ENCODE measurements at regions not wholly inside any gene's neighbourhood (a gene's known extent, or its start where the extent isn't known, plus 50 kb on each side); places are given as distances from the start of the nearest gene placed in this dataset.
A peak's percentile ranks its signal among the peaks of the same experiment; 100 is the strongest.

DNA sequence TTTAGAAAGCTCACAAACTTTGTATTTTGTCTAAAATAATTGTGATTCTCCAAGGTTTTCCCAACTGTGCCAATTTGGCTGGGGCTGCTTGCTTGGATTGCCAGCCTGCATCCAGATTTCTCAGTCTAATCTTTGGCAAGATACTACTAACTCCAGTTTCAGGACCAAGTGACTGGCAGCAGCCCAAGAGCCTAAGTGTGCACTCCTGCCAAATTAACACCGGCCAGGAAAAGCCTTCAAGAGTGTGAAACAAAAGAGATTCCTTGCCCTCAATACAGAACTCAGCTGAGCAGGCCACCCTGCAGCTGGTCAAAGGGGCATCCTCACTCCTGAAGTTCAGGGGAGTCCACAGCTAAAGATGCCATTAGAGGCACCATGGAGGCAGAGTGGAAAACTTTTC, 589.0 kb upstream of the ACVR2A start:
- Mint-ChIP-seq H3K27ac (no peak overlapping the region), H3K36me3 (ENCODE audit: low read depth) (peaks cover 4% of the 10 kb centered on the region), H3K27me3 (ENCODE audit: insufficient read depth) (peaks cover 4% of the 10 kb centered on the region), H3K4me3 (no peak overlapping the region), H3K9me3 (peaks cover 21% of the 10 kb centered on the region), H3K4me1 (ENCODE audit: low read depth) (no peaks in the 10 kb centered on the region)
- intact Hi-C loops (cut with micrococcal nuclease): no loop called here
- no peak for DNase-seq (ENCODE audit: low spot score)

GRCh38 chr2:147250652-147251356, 594.0 kb upstream of the ACVR2A start:
- no peak overlapping the region for H3K27ac Mint-ChIP-seq
- peaks cover 21% of the 10 kb centered on the region for H3K9me3 Mint-ChIP-seq
- no peak overlapping the region for H3K4me3 Mint-ChIP-seq
- H3K27me3 Mint-ChIP-seq (ENCODE audit: insufficient read depth): peaks cover 4% of the 10 kb centered on the region
- intact Hi-C loops (cut with micrococcal nuclease): no loop called here
- H3K4me1 Mint-ChIP-seq (ENCODE audit: low read depth): no peaks in the 10 kb centered on the region
- no peak for DNase-seq (ENCODE audit: low spot score)
- peaks cover 4% of the 10 kb centered on the region for H3K36me3 Mint-ChIP-seq (ENCODE audit: low read depth)

DNA sequence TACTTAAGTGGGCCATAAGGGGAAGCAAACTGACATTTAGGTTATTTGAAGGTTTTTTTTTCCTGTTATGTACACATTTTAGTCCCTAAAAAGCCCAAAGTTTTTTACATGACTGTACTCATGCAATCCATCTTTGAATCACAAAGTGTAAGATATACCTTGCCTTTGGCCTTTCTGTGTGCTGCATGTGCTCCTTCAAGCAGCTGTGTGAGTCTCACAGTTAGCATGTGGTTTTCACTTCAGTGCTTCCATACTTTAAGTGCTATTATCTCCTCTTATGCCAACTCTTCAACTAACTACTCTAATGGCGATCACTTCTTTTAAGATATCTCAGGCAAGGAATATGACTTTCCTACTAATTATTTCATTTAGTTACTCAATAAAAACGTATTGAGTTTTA, 597.1 kb upstream of the ACVR2A start:
- H3K27me3 Mint-ChIP-seq (ENCODE audit: insufficient read depth): peaks cover 4% of the 10 kb centered on the region
- intact Hi-C loops (cut with micrococcal nuclease): no loop called here
- DNase-seq (ENCODE audit: low spot score): no peak
- no peak overlapping the region for H3K4me3 Mint-ChIP-seq
- peaks cover 13% of the 10 kb centered on the region for H3K9me3 Mint-ChIP-seq
- H3K36me3 Mint-ChIP-seq (ENCODE audit: low read depth): peaks cover under 1% of the 10 kb centered on the region
- no peak overlapping the region for H3K27ac Mint-ChIP-seq
- no peaks in the 10 kb centered on the region for H3K4me1 Mint-ChIP-seq (ENCODE audit: low read depth)

GRCh38 chr2:147242445-147242844, 602.4 kb upstream of the ACVR2A start:
- DNase-seq (ENCODE audit: low spot score): no peak
- H3K4me3 Mint-ChIP-seq: no peak overlapping the region
- H3K27me3 Mint-ChIP-seq (ENCODE audit: insufficient read depth): peaks cover 2% of the 10 kb centered on the region
- H3K27ac Mint-ChIP-seq: no peak overlapping the region
- no peaks in the 10 kb centered on the region for H3K36me3 Mint-ChIP-seq (ENCODE audit: low read depth)
- no peaks in the 10 kb centered on the region for H3K4me1 Mint-ChIP-seq (ENCODE audit: low read depth)
- intact Hi-C loops (cut with micrococcal nuclease): no loop called here
- H3K9me3 Mint-ChIP-seq: no peaks in the 10 kb centered on the region

- no peak for DNase-seq (ENCODE audit: low spot score)
- Mint-ChIP-seq H3K27me3 (ENCODE audit: insufficient read depth) (peaks cover 9% of the 10 kb centered on the region), H3K4me3 (no peak overlapping the region), H3K36me3 (ENCODE audit: low read depth) (no peaks in the 10 kb centered on the region), H3K4me1 (ENCODE audit: low read depth) (peaks cover 1% of the 10 kb centered on the region), H3K27ac (no peak overlapping the region), H3K9me3 (no peaks in the 10 kb centered on the region)
- intact Hi-C loops (cut with micrococcal nuclease): no loop called here
These were observed 608.2 kb upstream of the ACVR2A start for GRCh38 chr2:147236601-147237000.

DNA sequence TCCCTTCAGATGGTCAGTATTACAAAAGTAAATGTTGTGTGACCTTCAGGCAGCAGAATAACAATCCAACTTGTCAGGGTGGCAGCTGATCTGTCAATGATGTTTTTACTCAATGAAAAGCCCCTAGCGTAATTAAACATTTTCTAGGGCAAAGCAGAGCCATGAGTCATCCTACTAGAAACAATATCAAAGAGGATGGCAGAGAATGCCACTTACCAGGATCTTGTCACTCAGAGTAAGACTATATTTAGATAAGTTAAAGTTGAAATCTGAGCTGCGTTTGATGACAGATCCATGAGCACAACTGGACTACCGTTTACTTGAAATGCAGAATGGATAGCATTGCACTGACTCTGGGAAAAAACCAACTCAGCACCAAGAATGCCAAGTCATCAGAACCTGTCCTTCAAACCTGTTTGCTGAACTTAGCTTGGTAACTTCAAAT, 612.6 kb upstream of the ACVR2A start:
- no peak overlapping the region for H3K4me3 Mint-ChIP-seq
- peaks cover under 1% of the 10 kb centered on the region for H3K36me3 Mint-ChIP-seq (ENCODE audit: low read depth)
- no peak for DNase-seq (ENCODE audit: low spot score)
- H3K9me3 Mint-ChIP-seq: peaks cover 11% of the 10 kb centered on the region
- H3K27me3 Mint-ChIP-seq (ENCODE audit: insufficient read depth): peaks cover 5% of the 10 kb centered on the region
- peaks cover 8% of the 10 kb centered on the region for H3K4me1 Mint-ChIP-seq (ENCODE audit: low read depth)
- H3K27ac Mint-ChIP-seq: no peak overlapping the region
- intact Hi-C loops (cut with micrococcal nuclease): loop anchor here (5.0 kb wide), 1 partner anchor 150 kb away; no protein-coding TSS in a partner anchor

DNA sequence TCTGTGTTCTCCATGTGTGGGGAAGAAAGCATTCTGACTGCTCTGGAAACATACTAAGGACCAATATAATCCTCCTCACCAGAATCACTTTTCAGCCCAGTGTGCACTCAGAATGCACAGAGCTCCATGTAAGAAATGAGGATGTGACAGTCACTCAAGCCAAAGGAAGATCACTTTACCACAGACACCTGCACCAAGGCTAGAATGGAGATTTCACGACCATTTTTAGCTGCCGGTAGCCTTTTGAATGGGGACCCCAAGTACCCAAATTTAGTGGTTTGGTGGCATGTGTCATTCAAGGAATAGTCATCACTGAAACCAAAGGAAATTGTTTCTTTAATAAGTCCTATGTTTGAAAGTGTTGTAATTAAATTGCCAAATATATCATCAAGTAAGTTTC, 613.2 kb upstream of the ACVR2A start:
- no peak for DNase-seq (ENCODE audit: low spot score)
- H3K4me1 Mint-ChIP-seq (ENCODE audit: low read depth): peaks cover 8% of the 10 kb centered on the region
- intact Hi-C loops (cut with micrococcal nuclease): loop anchor here (2.0 to 5.0 kb wide), 3 partner anchors 49 to 149 kb away; no protein-coding TSS in a partner anchor
- no peaks in the 10 kb centered on the region for H3K27me3 Mint-ChIP-seq (ENCODE audit: insufficient read depth)
- H3K4me3 Mint-ChIP-seq: no peak overlapping the region
- H3K27ac Mint-ChIP-seq: no peak overlapping the region
- H3K36me3 Mint-ChIP-seq (ENCODE audit: low read depth): peaks cover 3% of the 10 kb centered on the region
- H3K9me3 Mint-ChIP-seq: peaks cover 11% of the 10 kb centered on the region

- intact Hi-C loops (cut with micrococcal nuclease): loop anchor here (2.0 to 5.0 kb wide), 3 partner anchors 48 to 149 kb away; no protein-coding TSS in a partner anchor
- Mint-ChIP-seq H3K4me3 (no peak overlapping the region), H3K27ac (peak overlapping the region; percentile 15)
These were observed 613.7 kb upstream of the ACVR2A start for GRCh38 chr2:147231081-147231480.

DNA sequence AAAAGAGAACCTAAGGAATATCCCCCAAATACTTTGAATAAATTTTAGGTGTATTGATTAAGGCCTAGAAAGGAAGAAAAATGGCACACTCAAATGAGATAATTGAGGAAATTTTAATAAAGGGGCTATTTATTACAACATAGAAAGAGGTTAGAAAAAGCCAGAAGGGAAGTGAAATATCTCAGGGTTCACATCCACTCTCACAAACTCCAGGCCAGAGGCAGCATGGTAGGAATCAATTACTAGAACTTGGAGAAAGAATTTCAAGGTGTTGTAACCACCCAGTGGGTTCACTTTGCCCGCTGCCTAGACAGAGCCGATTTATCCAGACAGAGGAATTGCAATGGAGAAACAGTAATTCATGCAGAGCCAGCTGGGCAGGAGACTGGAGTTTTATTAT, 617.5 kb upstream of the ACVR2A start:
- no peak for DNase-seq (ENCODE audit: low spot score)
- Mint-ChIP-seq H3K36me3 (ENCODE audit: low read depth) (peaks cover 3% of the 10 kb centered on the region), H3K4me3 (no peak overlapping the region), H3K4me1 (ENCODE audit: low read depth) (peaks cover 8% of the 10 kb centered on the region), H3K9me3 (peaks cover 11% of the 10 kb centered on the region), H3K27me3 (ENCODE audit: insufficient read depth) (peaks cover 1% of the 10 kb centered on the region), H3K27ac (no peak overlapping the region)
- intact Hi-C loops (cut with micrococcal nuclease): no loop called here

More at GRCh38 chr2:147231081-147231480, 613.7 kb upstream of the ACVR2A start:
- peaks cover 8% of the 10 kb centered on the region for H3K4me1 Mint-ChIP-seq (ENCODE audit: low read depth)
- DNase-seq (ENCODE audit: low spot score): no peak
- H3K36me3 Mint-ChIP-seq (ENCODE audit: low read depth): peaks cover 3% of the 10 kb centered on the region
- H3K9me3 Mint-ChIP-seq: peaks cover 11% of the 10 kb centered on the region
- no peaks in the 10 kb centered on the region for H3K27me3 Mint-ChIP-seq (ENCODE audit: insufficient read depth)

DNA sequence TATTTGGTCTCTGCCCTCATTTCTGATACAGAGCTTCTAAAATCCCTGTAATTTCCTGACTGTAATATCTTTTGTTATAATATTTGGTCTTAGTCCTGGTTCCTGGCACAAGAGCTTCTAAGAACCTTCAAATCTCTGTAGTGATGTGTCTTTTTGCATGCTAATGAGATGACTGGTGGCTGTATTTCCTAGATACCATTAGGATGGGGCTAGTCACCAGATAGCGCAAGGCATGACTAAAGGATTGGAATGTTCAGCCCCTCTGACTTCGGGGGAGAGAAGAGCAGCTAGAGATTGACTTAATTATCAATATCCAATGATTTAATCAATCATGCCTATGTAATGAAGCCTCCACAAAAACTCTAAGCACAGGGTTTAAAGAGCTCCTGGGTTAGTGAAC, 620.8 kb upstream of the ACVR2A start:
- peaks cover 1% of the 10 kb centered on the region for H3K27me3 Mint-ChIP-seq (ENCODE audit: insufficient read depth)
- H3K27ac Mint-ChIP-seq: no peak overlapping the region
- DNase-seq (ENCODE audit: low spot score): no peak
- H3K4me1 Mint-ChIP-seq (ENCODE audit: low read depth): no peaks in the 10 kb centered on the region
- intact Hi-C loops (cut with micrococcal nuclease): no loop called here
- H3K36me3 Mint-ChIP-seq (ENCODE audit: low read depth): peaks cover 3% of the 10 kb centered on the region
- peaks cover 22% of the 10 kb centered on the region for H3K9me3 Mint-ChIP-seq
- H3K4me3 Mint-ChIP-seq: no peak overlapping the region

- H3K36me3 Mint-ChIP-seq (ENCODE audit: low read depth): peaks cover 3% of the 10 kb centered on the region
- H3K4me3 Mint-ChIP-seq: no peak overlapping the region
- DNase-seq (ENCODE audit: low spot score): no peak
- peaks cover 1% of the 10 kb centered on the region for H3K27me3 Mint-ChIP-seq (ENCODE audit: insufficient read depth)
- no peaks in the 10 kb centered on the region for H3K4me1 Mint-ChIP-seq (ENCODE audit: low read depth)
- H3K27ac Mint-ChIP-seq: no peak overlapping the region
- H3K9me3 Mint-ChIP-seq: peaks cover 25% of the 10 kb centered on the region
- intact Hi-C loops (cut with micrococcal nuclease): no loop called here
These were observed 621.2 kb upstream of the ACVR2A start for GRCh38 chr2:147223553-147224060.

- peaks cover 3% of the 10 kb centered on the region for H3K36me3 Mint-ChIP-seq (ENCODE audit: low read depth)
- no peak overlapping the region for H3K4me3 Mint-ChIP-seq
- peaks cover 1% of the 10 kb centered on the region for H3K27me3 Mint-ChIP-seq (ENCODE audit: insufficient read depth)
- peaks cover 25% of the 10 kb centered on the region for H3K9me3 Mint-ChIP-seq
- intact Hi-C loops (cut with micrococcal nuclease): no loop called here
- H3K4me1 Mint-ChIP-seq (ENCODE audit: low read depth): no peaks in the 10 kb centered on the region
- DNase-seq (ENCODE audit: low spot score): no peak
- no peak overlapping the region for H3K27ac Mint-ChIP-seq
These were observed 621.7 kb upstream of the ACVR2A start for GRCh38 chr2:147223119-147223518.

DNA sequence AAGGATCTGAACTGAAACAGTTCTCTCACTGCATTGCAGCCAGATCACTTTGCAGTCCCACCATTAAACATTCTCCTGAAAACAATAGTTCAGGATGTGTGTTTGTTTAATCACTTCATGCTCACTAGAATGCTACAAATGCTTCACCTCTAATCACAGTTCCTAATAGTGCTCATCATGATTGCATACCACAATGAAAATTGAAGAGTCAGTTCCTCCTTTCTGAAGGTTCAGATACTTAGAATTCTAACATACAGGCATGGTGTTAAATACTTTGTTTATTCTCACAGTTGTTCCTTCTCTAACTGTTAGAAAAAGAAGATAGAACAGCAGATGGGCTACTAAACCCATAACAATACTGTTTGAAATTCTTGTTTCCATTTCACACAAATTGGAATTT, 622.3 kb upstream of the ACVR2A start:
- H3K27ac Mint-ChIP-seq: no peak overlapping the region
- intact Hi-C loops (cut with micrococcal nuclease): no loop called here

More for the DNA sequence above, 622.3 kb upstream of the ACVR2A start:
- peaks cover 1% of the 10 kb centered on the region for H3K27me3 Mint-ChIP-seq (ENCODE audit: insufficient read depth)
- H3K4me3 Mint-ChIP-seq: no peak overlapping the region
- peaks cover 27% of the 10 kb centered on the region for H3K9me3 Mint-ChIP-seq
- no peaks in the 10 kb centered on the region for H3K4me1 Mint-ChIP-seq (ENCODE audit: low read depth)
- no peak for DNase-seq (ENCODE audit: low spot score)
- H3K36me3 Mint-ChIP-seq (ENCODE audit: low read depth): peaks cover 3% of the 10 kb centered on the region

All from activated T-helper 1 cell treated with anti-CD3 and anti-CD28 coated beads, Interleukin-12 subunit alpha, Interleukin-12 subunit beta, Interleukin-2, Interleukin-4 antibody, amounts not matched to agents 30 ng/mL and 10 ng/mL and 1 ng/mL, durations not matched to agents 14 hours and 24 hours and 36 hours (primary cell).